ENCODE measurements at regions not wholly inside any gene's neighbourhood (a gene's known extent, or its start where the extent isn't known, plus 50 kb on each side); places are given as distances from the start of the nearest gene placed in this dataset.

DNA sequence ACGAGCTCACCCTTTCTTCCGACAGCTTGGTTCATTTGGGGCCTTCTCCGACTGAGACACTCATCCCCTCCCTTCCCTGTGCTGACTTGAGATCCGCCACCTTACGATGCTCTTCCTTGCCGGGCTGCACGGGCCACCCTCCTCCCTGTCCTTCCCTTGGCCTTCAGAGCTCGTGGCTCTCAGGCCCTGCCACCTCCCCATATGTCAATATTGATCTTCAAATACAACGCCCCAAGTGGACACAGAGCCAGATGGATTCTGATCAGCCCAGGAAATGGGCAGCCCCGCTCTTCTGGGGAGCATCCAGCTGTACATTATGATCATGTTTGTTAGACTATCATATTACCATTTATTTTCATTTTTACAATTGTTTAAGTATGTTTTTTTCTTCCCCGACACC lies 812.8 kb downstream of the TBC1D22A start:
- TF ChIP-seq, protein P1, sequence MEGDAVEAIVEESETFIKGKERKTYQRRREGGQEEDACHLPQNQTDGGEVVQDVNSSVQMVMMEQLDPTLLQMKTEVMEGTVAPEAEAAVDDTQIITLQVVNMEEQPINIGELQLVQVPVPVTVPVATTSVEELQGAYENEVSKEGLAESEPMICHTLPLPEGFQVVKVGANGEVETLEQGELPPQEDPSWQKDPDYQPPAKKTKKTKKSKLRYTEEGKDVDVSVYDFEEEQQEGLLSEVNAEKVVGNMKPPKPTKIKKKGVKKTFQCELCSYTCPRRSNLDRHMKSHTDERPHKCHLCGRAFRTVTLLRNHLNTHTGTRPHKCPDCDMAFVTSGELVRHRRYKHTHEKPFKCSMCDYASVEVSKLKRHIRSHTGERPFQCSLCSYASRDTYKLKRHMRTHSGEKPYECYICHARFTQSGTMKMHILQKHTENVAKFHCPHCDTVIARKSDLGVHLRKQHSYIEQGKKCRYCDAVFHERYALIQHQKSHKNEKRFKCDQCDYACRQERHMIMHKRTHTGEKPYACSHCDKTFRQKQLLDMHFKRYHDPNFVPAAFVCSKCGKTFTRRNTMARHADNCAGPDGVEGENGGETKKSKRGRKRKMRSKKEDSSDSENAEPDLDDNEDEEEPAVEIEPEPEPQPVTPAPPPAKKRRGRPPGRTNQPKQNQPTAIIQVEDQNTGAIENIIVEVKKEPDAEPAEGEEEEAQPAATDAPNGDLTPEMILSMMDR (conservative IDR thresholded peaks at IDR 0.05; ENCODE audit: low read depth, low read length), result no peak
- DNase-seq (ENCODE audit: low read depth), result no peak
- H3K4me3 ChIP-seq (ENCODE audit: low read depth, low read length), result no peak overlapping the region

DNA sequence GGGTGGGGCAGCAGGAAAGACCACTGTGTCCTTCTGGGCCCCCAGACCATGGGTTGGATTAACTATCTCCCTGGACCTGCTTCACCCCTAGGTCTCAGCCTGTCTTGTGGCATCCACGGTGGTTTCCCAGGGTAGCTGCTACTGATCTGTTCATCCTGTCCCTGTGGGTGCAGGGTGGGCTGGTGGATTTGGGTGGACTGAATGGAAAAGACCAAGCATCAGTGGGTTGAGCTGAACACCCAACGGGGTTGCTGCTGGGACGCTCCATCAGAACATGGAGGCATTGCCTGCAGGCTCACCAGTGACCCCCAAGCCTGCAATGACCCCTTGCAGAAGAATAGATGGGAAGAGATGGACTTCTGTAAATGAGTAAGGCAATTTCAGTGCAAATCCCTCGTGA lies 812.1 kb downstream of the TBC1D22A start:
- TF ChIP-seq, protein P1 (conservative IDR thresholded peaks at IDR 0.05; ENCODE audit: low read depth, low read length), result no peak
- H3K4me3 ChIP-seq (ENCODE audit: low read depth, low read length), result no peak overlapping the region
- no peak for DNase-seq (ENCODE audit: low read depth)

DNA sequence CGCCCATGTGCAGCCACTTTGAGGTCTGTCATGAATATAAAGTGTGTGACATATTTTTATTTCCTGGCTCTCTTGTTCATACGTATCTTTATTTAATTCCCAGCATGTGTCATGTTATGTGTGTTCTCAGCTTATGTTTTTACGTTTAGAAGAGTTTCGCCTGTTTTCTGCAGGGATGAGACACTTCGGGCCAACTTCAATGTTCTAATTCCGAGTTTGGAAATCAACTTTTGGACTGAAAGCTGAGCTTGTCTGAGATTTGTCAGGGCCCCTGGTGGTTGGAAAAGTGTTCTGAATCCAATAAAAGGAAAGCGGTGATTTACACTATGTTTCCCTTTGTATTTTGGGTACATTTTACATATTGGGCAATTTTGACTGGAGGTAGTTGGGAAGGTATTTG lies 810.7 kb downstream of the TBC1D22A start:
- DNase-seq (ENCODE audit: low read depth), result no peak
- TF ChIP-seq, protein P1 (conservative IDR thresholded peaks at IDR 0.05; ENCODE audit: low read depth, low read length), result no peak
- no peak overlapping the region for H3K4me3 ChIP-seq (ENCODE audit: low read depth, low read length)

DNA sequence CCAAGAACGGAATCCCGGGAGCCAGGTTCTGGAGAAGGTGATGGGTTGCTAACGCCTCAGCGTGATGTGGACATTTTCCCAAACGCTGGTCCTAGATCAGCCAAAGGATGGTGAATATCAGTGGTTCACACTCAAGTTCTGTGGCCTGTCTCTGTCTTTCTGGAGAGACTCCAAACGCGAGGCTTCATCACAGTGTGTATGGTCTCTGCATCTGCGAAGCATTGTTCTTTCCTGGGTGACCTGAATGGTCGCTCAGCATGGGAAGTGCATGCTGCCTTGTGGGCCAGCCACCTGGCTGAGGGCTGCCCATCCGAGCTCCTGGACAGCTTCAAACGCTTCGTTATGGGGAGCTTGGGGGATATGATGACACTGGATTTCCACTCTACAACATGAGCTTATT lies 810.0 kb downstream of the TBC1D22A start:
- DNase-seq (ENCODE audit: low read depth), result no peak
- TF ChIP-seq, protein P1 (conservative IDR thresholded peaks at IDR 0.05; ENCODE audit: low read depth, low read length), result no peak
- no peak overlapping the region for H3K4me3 ChIP-seq (ENCODE audit: low read depth, low read length)

DNA sequence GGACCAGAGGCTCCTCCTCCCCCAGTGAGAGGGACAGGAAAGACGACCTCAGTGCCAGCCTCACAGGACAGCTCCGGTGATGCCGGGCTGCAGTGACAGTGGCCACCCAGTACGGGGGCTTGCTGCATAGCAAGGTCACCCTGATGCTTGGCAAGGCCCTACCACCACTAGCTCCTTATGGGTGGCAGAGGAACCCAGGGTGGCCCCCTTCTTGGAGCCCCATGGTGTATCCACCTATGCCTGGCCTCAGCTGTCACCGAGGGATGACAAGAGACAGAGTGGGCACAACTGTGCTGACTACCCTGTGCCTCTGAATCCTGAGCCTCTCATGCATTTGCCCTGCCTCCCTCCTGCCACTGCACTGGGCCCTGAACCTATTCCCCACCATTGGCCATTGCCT lies 809.2 kb downstream of the TBC1D22A start:
- no peak overlapping the region for H3K4me3 ChIP-seq (ENCODE audit: low read depth, low read length)
- DNase-seq (ENCODE audit: low read depth), result no peak
- TF ChIP-seq, protein P1 (conservative IDR thresholded peaks at IDR 0.05; ENCODE audit: low read depth, low read length), result no peak

DNA sequence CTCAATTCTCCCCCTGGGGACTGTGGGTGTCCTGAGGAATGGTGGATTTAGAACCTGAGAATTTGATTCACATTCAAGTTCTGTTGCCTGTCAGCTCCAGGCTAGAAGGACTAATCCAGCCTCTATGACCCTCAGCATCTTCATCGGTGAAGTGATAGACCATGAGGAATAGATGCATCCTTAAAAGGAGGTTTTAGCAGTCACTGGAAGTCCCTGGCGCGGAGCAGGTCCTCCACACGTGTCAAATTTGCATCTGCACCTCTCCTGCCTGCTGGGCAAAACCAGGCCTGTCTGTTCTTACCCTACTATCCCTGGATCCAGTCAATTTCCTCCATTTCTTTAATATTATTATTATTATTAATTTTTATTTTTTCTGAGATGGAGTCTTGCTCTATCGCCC lies 808.4 kb downstream of the TBC1D22A start:
- H3K4me3 ChIP-seq (ENCODE audit: low read depth, low read length), result no peak overlapping the region
- DNase-seq (ENCODE audit: low read depth), result no peak
- TF ChIP-seq, protein P1 (conservative IDR thresholded peaks at IDR 0.05; ENCODE audit: low read depth, low read length), result no peak

DNA sequence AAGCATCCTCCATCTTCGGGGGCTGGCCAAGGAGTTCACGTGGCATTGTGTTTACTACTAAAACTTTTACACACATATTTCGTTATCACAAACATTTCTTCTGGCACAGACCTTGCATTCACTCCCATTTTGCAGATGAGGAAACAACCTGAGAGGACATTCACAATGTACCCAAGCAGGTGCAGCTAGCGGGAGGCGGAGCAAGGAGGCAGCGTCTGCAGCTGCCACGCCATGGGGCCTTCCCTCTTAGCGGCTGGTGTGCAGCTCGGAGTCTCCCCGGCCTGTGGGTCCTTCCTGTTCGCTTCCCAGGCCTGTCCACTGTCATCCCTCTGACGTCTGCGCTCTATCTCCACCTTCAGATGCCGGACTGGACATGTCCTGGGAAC lies 807.8 kb downstream of the TBC1D22A start:
- H3K4me3 ChIP-seq (ENCODE audit: low read depth, low read length), result no peak overlapping the region
- DNase-seq (ENCODE audit: low read depth), result no peak
- TF ChIP-seq, protein P1 (conservative IDR thresholded peaks at IDR 0.05; ENCODE audit: low read depth, low read length), result no peak
